Limb (tissue), 2 donors: ENCODE measurements at regions not wholly inside any gene's neighbourhood (a gene's known extent, or its start where the extent isn't known, plus 50 kb on each side); places are given as distances from the start of the nearest gene placed in this dataset.
"Not testable (repeated sequence)": the region's sequence is repeated elsewhere in the genome, so short reads cannot be mapped to it uniquely, and the experiment has no call there.

ENCODE experiments used
- DNase-seq, 2 donors: peaks; one replicate each; pipeline ENCODE4 v3.0.0-alpha.2; 2016; ENCODE audit errors: extremely low spot score in 2 of 2

DNA sequence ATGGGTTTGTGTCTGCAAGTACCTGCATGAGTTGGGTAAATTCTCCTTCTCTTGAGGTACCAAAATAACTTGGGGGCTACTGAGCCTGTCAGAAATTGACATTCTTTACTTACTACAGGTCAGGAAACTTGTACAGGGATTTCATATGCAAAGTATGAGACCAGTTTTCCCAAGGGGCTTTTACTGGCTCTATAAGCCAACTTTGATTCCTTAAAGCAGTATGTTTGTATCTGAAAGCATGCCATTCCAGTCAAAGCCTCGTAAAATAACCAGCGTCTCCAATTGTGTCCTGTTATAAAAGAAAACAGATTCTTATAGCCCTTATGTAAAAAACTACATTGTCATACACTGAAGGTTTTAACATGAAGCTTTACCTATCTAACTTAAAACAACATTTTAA, 90.2 kb downstream of the ZNF467 start:
- no peak for DNase-seq

DNA sequence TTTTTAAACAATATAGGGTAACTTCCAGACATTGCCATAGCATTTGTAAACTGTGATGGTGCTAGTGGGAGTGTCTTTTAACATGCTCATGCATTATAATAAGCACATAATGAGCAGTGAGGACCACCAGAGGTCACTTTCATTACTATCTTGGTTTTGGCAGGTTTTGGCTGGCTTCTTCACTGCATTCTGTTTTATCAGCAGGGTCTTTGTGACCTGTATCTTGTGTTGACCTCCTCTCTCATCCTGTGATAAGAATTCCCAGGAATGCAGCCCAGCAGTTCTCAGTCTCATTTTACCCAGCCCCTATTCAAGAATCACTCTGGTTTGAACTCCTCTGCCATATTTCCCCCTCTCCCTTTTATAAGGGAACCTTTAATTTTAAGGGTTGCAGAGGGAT, 91.3 kb downstream of the ZNF467 start:
- DNase-seq: no peak

- no peak for DNase-seq
These were observed 92.1 kb downstream of the ZNF467 start for GRCh38 chr7:149681274-149681673.

DNA sequence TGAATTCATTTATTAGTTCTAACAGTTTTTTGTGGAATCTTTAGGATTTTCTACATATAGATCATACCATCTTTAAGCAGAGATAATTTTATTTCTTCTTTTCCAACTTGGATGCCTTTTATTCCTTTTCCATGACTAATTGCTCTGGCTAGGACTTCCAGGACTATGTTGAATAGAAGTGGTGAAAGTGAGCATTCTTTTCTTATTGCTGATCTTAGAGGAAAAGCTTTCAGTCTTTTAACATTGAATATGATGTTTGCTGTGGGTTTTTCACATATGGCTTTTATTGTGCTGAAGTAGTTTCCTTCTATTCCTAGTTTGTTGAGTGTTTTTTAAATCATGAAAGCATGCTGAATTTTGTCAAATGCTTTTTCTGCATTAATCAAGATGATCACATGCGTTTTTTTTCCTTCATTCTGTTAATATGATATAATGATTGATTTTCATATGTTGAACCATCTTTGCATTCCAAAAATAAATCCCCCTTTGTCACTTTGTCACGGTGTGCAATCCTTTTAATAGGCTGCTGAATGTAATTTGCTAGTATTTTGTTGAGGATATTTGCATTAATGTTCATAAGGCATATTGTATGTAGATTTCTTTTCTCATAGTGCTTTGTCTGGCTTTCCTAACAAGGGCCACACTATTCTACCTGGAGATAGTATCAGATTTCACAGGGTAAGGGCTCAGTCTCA, 92.9 kb downstream of the ZNF467 start:
- no peak for DNase-seq

DNA sequence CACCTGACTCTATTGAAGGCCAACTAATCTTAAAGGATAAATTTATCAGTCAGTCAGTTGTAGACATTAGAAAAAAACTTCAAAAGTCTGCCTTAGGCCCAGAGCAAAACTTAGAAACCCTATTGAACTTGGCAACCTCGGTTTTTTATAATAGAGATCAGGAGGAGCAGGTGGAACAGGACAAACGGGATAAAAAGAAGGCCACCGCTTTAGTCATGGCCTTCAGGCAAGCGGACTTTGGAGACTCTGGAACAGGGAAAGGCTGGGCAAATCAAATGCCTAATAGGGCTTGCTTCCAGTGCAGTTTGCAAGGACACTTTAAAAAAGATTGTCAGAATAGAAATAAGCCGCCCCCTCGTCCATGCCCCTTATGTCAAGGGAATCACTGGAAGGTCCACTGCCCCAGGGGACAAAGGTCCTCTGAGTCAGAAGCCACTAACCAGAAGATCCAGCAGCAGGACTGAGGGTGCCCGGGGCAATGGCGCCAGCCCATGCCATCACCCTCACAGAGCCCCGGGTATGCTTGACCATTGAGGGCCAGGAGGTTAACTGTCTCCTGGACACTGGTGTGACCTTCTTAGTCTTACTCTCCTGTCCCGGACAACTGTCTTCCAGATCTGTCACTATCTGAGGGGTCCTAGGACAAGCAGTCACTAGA, 98.5 kb downstream of the ZNF467 start:
- not testable (repeated sequence) for DNase-seq

DNA sequence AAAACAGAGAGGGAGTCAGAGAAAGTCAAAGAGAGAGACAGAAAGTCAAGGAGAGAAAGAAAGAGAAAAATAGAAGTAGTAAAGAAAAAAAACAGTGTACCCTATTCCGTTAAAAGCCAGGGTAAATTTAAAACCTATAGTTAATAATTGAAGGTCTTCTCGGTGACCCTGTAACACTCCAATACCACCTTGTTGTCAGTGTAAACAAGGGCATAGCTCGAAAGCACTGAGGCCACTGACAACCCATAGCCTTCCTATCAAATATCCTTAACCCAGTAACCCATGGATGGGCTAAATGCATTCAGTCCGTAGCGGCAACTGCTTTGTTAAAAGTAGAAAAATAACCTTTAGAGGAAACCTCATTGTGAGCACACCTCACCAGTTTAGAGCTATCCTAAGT, 100.4 kb downstream of the ZNF467 start:
- no peak for DNase-seq

DNA sequence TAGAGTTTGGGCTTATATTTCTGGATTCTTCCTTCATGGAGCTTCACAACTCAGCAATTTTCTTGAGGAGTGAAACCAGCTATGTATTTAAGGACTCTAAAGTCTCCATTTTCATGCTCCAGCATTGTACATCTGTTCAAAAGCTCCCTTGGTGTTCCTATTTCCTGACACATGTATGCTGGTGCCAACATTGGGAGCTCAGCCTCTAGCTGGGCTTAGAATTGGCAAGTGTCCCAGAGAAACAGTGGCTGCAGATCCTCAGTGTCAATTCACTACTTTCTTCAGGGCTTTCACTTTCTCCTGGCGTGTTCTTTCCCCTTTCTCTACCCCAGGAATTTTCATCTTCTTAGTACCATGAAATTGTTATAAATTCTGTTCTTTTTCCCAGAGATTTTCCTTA, 103.1 kb downstream of the ZNF467 start:
- DNase-seq: peak in 1 of 2 donors; percentile 84

- no peak for DNase-seq
These were observed 104.1 kb downstream of the ZNF467 start for GRCh38 chr7:149669121-149669818.

GRCh38 chr7:149666360-149666945, 106.9 kb downstream of the ZNF467 start:
- DNase-seq: peak in 1 of 2 donors; percentile 65

DNA sequence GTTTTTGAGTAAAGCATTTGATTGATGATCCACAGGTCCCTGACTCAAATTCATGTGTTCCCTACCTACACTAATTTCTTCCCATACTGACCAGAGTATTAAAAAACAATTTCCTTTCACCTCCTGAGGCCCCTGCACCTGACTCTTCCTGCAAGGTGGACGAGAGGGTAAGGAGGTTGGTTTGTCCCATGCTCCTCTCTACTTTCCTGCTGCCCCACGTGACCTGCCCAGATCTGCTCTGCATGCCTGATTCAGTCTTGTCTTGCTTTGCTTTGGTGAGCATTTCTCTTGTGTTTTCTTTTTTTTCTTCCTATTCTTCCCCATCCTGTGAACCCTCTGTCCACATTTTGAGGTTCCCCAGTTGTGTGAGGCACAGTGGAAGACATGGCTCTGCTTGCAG, 107.8 kb downstream of the ZNF467 start:
- DNase-seq: not testable (repeated sequence)

DNA sequence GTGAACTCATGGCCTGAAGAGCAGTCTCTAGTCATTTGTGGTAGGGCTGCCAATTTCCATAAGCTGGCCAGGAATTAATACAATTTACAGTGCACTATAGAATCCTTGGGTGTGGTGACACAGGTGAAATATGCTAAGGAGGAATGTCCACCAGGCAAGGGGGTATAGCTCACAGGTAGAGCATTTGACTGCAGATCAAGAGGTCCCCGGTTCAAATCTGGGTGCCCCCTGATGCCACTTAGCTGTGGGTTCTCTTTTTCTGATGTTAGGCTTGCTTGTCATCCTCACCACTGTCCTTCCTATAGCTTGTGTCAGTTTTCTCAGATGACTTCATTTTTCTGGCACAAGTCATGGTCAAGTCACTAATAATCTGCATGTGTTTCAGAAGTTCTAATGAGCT, 108.7 kb downstream of the ZNF467 start:
- DNase-seq: no peak

GRCh38 chr7:149664176-149664575, 109.2 kb downstream of the ZNF467 start:
- DNase-seq: no peak

- DNase-seq: no peak
These were observed 110.7 kb downstream of the ZNF467 start for GRCh38 chr7:149662591-149663095.

- DNase-seq: no peak
These were observed 117.6 kb downstream of the ZNF467 start for GRCh38 chr7:149655784-149656183.

- DNase-seq: no peak
These were observed 118.8 kb downstream of the ZNF467 start for GRCh38 chr7:149654588-149654987.

GRCh38 chr7:149650190-149650589, 123.2 kb downstream of the ZNF467 start:
- not testable (repeated sequence) for DNase-seq

GRCh38 chr7:149644754-149645153, 128.6 kb downstream of the ZNF467 start:
- no peak for DNase-seq

- DNase-seq: no peak
These were observed 130.8 kb downstream of the ZNF467 start for GRCh38 chr7:149642589-149642988.

DNA sequence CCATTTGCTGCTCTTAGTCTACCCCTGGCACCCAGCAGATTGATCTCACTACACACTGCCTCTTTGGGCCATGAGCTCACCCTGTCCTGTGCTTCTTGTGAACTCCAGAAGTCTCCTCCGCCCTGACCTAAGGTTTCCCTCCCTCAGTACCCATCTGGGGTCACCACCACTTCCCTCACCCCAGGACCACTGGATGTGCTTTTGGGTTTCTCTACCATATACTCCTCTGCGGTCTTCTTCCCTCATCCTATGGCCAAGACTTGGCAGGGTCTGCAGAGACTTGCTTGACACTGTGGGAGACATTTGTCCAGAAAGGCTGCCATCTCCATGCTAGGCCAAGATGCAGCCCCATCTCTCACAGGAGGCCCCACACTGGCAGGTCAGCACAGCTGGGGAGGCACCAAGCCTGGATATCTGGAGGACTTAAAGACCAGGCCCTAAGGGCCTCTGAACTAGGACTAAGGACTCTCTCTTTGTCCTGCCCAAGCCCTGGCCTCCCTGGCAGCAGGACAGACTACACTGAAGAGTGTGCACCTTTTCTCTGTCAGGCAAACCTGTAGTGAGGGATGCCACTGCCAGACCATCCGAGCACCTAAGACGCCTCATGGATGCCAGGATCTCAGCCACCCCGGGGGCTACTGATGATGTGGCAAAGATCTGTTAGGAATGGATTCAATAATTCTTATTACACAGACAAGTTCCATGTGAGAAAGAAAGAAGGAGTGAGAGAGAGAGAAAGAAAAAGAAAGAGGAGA, 134.6 kb downstream of the ZNF467 start:
- DNase-seq: no peak

DNA sequence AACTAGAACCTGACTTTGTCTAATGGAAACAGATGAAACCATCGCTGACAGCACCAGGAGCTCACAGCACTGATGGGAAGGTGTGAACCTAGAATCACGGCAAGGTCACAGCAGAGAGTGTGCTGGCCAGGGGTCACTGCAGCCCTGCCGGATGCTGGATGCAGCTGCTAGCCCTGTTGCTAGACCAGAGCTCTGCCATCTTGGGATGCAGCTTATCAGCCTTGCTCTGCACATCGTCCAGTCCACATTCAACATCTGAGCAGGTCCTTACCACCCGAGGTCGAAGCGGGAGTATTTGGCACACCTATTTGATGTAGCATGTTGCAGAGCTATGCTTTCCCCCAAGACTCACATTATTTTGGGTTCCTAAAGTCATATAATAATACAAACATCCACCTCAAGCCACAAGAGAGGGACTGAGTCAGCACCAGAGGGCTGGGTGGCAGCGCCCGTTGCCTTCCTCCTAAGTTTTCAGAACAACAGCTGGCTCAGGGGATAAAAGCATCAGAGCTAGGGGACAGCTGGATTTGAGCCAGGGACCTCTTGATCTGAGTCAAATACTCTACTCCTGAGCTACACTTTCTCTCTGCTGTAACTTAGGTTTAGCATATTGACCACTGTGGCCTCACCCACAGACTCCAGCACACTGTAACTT, 135.3 kb downstream of the ZNF467 start:
- no peak for DNase-seq
